Hepatocyte (in vitro differentiated cells): ENCODE measurements at regions not wholly inside any gene's neighbourhood (a gene's known extent, or its start where the extent isn't known, plus 50 kb on each side); places are given as distances from the start of the nearest gene placed in this dataset.

Experiments
- DNase-seq: peaks from one replicate; pipeline ENCODE4 v3.0.0-alpha.2; 2016; ENCODE audit warnings: low spot score
- H2AFZ ChIP-seq: fragments of 200-600 bp; sonication (generic); 2 replicates; pipeline ENCODE4 v1.6.0; 2016; ENCODE audit warnings: antibody characterized with exemption, mild to moderate bottlenecking
- H3K27ac ChIP-seq: fragments of 200-600 bp; sonication (generic); 2 replicates; pipeline ENCODE4 v1.5.1; 2016; ENCODE audit warnings: mild to moderate bottlenecking
- H3K27me3 ChIP-seq: fragments of 200-600 bp; sonication (generic); 2 replicates; pipeline ENCODE4 v1.6.1; 2016
- H3K36me3 ChIP-seq: fragments of 200-600 bp; sonication (generic); replicated peaks from 2 replicates; pipeline ENCODE4 v1.5.1; 2016; ENCODE audit warnings: low read depth; ENCODE audit not compliant: insufficient read depth
- H3K4me1 ChIP-seq: fragments of 200-600 bp; sonication (generic); 2 replicates; pipeline ENCODE4 v1.5.1; 2016; ENCODE audit warnings: mild to moderate bottlenecking, moderate library complexity; ENCODE audit not compliant: insufficient read depth
- H3K4me2 ChIP-seq: fragments of 200-600 bp; sonication (generic); 2 replicates; pipeline ENCODE4 v1.6.0; 2016
- H3K4me3 ChIP-seq: fragments of 200-600 bp; sonication (generic); 2 replicates; pipeline ENCODE4 v1.5.1; 2016; ENCODE audit warnings: mild to moderate bottlenecking
- H3K79me2 ChIP-seq: fragments of 200-600 bp; sonication (generic); 2 replicates; pipeline ENCODE4 v1.6.0; 2017; ENCODE audit warnings: mild to moderate bottlenecking
- H3K9me2 ChIP-seq: fragments of 200-600 bp; sonication (generic); replicated peaks from 2 replicates; pipeline ENCODE4 v1.6.0; 2017; ENCODE audit warnings: mild to moderate bottlenecking; ENCODE audit not compliant: insufficient read depth
- H3K9me3 ChIP-seq: fragments of 200-600 bp; sonication (generic); 2 replicates; pipeline ENCODE4 v1.5.1; 2016; ENCODE audit warnings: low read depth, mild to moderate bottlenecking
- H4K20me1 ChIP-seq: fragments of 200-600 bp; sonication (generic); 2 replicates; pipeline ENCODE4 v1.6.0; 2016; ENCODE audit warnings: mild to moderate bottlenecking; ENCODE audit not compliant: insufficient read depth, poor library complexity, severe bottlenecking
- CTCF ChIP-seq: fragments of 200-600 bp; sonication (generic); IDR thresholded peaks from 2 replicates; pipeline ENCODE4 v1.5.1; 2016; ENCODE audit warnings: antibody characterized with exemption, mild to moderate bottlenecking; ENCODE audit not compliant: poor library complexity
- EZH2 ChIP-seq: fragments of 200-600 bp; sonication (generic); IDR thresholded peaks from 2 replicates; pipeline ENCODE4 v1.6.1; 2016; ENCODE audit warnings: antibody characterized with exemption, mild to moderate bottlenecking, borderline replicate concordance
- EZH2phosphoT487 ChIP-seq: fragments of 200-600 bp; sonication (generic); IDR thresholded peaks from one replicate; pipeline ENCODE4 v1.6.1; 2018; ENCODE audit warnings: antibody characterized with exemption, mild to moderate bottlenecking, low read depth, moderate library complexity; ENCODE audit not compliant: unreplicated experiment, severe bottlenecking
- WGBS: methylation state at CpG from one replicate; pipeline ENCODE4 v1.1.6; 2016; ENCODE audit warnings: low lambda C conversion rate; ENCODE audit errors: missing lambda C conversion rate; 5-methylcytosine and 5-hydroxymethylcytosine counted together

- TF ChIP-seq EZH2phosphoT487 (no peak), CTCF (no peak), EZH2 (no peak)
- Histone ChIP-seq H4K20me1 (no peaks in the 10 kb centered on the region), H3K4me2 (no peak overlapping the region), H3K79me2 (no peaks in the 10 kb centered on the region), H3K4me1 (no peaks in the 10 kb centered on the region), H3K27ac (no peak overlapping the region), H3K9me3 (no peaks in the 10 kb centered on the region), H2AFZ (no peak overlapping the region), H3K4me3 (no peak overlapping the region), H3K9me2 (no peaks in the 10 kb centered on the region), H3K27me3 (no peaks in the 10 kb centered on the region), H3K36me3 (no peaks in the 10 kb centered on the region)
- WGBS: 89% methylated on average over 2 of the region's 2 CpGs
- no peak for DNase-seq
These were observed 142.5 kb upstream of the VANGL1 start for GRCh38 chr1:115499253-115499652.

GRCh38 chr1:115496904-115497527 lies 144.8 kb upstream of the VANGL1 start:
- Histone ChIP-seq H4K20me1 (no peaks in the 10 kb centered on the region), H3K36me3 (no peaks in the 10 kb centered on the region), H3K27me3 (no peaks in the 10 kb centered on the region), H3K4me3 (no peak overlapping the region), H2AFZ (no peak overlapping the region), H3K4me2 (no peak overlapping the region), H3K9me2 (no peaks in the 10 kb centered on the region), H3K27ac (no peak overlapping the region), H3K4me1 (no peaks in the 10 kb centered on the region), H3K79me2 (no peaks in the 10 kb centered on the region), H3K9me3 (no peaks in the 10 kb centered on the region)
- TF ChIP-seq EZH2phosphoT487 (no peak), EZH2 (no peak), CTCF (no peak)
- 62% methylated on average over 4 of the region's 4 CpGs for WGBS
- peak; percentile 31 for DNase-seq

- no peak for DNase-seq
- no peaks in the 10 kb centered on the region for H3K9me2 ChIP-seq
- H3K27ac ChIP-seq: no peak overlapping the region
- H3K27me3 ChIP-seq: no peaks in the 10 kb centered on the region
- no peaks in the 10 kb centered on the region for H3K4me1 ChIP-seq
- no peaks in the 10 kb centered on the region for H3K9me3 ChIP-seq
- TF ChIP-seq EZH2phosphoT487 (no peak), CTCF (no peak), EZH2 (no peak)
- H4K20me1 ChIP-seq: no peaks in the 10 kb centered on the region
- no peak overlapping the region for H3K4me3 ChIP-seq
- H3K79me2 ChIP-seq: no peaks in the 10 kb centered on the region
- 84% methylated on average over 6 of the region's 6 CpGs for WGBS
- no peak overlapping the region for H3K4me2 ChIP-seq
- H3K36me3 ChIP-seq: no peaks in the 10 kb centered on the region
- no peak overlapping the region for H2AFZ ChIP-seq
These were observed 146.1 kb upstream of the VANGL1 start for GRCh38 chr1:115495625-115496024.
